ENCODE measurements at regions not wholly inside any gene's neighbourhood (a gene's known extent, or its start where the extent isn't known, plus 50 kb on each side); places are given as distances from the start of the nearest gene placed in this dataset.
"Not testable (repeated sequence)": the region's sequence is repeated elsewhere in the genome, so short reads cannot be mapped to it uniquely, and the experiment has no call there.

DNA sequence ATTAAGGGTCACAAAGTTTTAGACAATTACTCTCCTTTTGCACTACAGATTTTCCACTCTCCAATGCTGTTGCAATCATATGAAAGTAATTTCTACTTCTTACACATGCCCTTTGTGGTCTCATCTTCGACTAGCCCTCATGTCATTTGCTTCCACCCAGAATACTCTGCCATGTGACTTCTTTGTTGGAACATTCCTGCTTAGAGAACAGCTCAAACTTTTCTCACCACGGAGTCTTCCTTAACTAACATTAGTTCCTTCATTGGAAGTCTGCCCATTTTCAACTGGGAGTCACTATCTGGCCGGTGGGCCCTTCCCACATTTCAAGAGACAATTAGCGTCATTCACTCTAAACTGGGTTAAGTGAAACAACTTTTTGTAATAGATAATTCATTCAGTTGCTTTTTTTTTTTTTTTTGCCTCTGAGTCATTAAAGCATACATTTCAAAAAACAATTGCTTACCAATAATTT lies 142.6 kb upstream of the PALMD start:
- no peak overlapping the region for H3K27ac ChIP-seq
- intact Hi-C loops (cut with DNase I; ENCODE audit: low total_unique reads): no loop called here
- no peaks in the 10 kb centered on the region for H3K4me1 ChIP-seq
- no peaks in the 10 kb centered on the region for H3K27me3 ChIP-seq
- H3K36me3 ChIP-seq: no peaks in the 10 kb centered on the region
- TF ChIP-seq, protein P1, sequence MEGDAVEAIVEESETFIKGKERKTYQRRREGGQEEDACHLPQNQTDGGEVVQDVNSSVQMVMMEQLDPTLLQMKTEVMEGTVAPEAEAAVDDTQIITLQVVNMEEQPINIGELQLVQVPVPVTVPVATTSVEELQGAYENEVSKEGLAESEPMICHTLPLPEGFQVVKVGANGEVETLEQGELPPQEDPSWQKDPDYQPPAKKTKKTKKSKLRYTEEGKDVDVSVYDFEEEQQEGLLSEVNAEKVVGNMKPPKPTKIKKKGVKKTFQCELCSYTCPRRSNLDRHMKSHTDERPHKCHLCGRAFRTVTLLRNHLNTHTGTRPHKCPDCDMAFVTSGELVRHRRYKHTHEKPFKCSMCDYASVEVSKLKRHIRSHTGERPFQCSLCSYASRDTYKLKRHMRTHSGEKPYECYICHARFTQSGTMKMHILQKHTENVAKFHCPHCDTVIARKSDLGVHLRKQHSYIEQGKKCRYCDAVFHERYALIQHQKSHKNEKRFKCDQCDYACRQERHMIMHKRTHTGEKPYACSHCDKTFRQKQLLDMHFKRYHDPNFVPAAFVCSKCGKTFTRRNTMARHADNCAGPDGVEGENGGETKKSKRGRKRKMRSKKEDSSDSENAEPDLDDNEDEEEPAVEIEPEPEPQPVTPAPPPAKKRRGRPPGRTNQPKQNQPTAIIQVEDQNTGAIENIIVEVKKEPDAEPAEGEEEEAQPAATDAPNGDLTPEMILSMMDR (IDR thresholded peaks at IDR 0.05): no peak
- DNase-seq: no peak
- H3K4me3 ChIP-seq: no peak overlapping the region
- H3K9me3 ChIP-seq: no peaks in the 10 kb centered on the region

DNA sequence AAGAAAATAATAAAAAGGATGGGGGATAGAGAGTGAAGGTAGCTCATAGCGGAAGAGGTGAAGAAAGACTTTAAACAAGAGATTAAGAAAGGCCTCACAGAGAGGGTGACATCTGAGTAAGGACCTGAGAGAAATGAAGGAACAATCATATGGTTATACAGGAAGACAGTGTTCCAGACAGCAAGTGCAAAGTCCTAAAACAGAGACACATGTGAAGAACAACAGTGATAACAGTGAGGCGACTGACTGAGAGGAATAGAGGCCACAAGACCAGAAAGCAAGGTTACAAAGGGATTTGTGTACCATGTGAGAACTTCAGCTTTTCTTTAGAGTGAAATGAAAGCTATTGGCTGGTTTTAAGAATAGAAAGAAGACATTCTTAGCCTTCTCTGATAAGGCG lies 141.6 kb upstream of the PALMD start:
- H3K36me3 ChIP-seq: no peaks in the 10 kb centered on the region
- no peaks in the 10 kb centered on the region for H3K27me3 ChIP-seq
- H3K4me3 ChIP-seq: no peak overlapping the region
- no peaks in the 10 kb centered on the region for H3K4me1 ChIP-seq
- no peak for DNase-seq
- TF ChIP-seq, protein P1 (IDR thresholded peaks at IDR 0.05): no peak
- intact Hi-C loops (cut with DNase I; ENCODE audit: low total_unique reads): no loop called here
- H3K9me3 ChIP-seq: no peaks in the 10 kb centered on the region
- no peak overlapping the region for H3K27ac ChIP-seq

DNA sequence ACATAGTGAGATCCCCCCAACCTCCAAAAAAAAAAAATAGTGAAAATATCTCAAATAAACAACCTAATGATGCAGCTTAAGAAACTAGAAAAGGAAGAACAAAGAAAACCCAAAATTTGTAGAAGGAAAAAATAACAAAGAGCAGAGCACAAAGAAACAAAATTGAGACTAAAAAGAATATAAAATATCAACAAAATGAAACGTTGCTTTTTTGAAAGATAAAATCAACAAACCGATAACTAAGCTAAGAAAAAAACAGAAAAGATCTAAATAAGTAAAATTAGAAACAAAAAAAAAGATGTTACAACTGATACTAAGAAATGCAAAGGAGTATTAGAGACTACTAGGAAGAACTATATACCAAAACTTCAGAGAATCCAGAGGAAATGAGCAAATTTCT lies 139.3 kb upstream of the PALMD start:
- Histone ChIP-seq H3K36me3 (no peaks in the 10 kb centered on the region), H3K27me3 (no peaks in the 10 kb centered on the region), H3K4me1 (no peaks in the 10 kb centered on the region), H3K9me3 (no peaks in the 10 kb centered on the region), H3K27ac (no peak overlapping the region), H3K4me3 (no peak overlapping the region)
- DNase-seq: no peak
- intact Hi-C loops (cut with DNase I; ENCODE audit: low total_unique reads): no loop called here
- TF ChIP-seq, protein P1 (IDR thresholded peaks at IDR 0.05): no peak

DNA sequence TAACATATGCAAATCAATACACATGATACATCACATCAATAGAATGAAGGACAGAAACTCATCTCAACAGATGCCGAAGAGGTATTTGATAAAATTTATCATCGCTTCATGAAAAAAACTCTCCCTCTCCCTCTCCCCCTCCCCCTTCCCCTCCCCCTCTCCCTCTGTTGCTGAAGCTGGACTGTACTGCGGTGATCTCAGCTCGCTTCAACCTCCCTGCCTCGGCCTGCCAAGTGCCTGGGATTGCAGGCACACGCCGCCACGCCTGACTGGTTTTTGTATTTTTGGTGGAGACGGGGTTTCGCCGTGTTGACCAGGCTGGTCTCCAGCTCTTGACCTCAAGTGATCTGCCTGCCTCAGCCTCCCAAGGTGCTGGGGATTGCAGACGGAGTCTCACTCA lies 138.5 kb upstream of the PALMD start:
- intact Hi-C loops (cut with DNase I; ENCODE audit: low total_unique reads); DNase-seq; H3K4me1 ChIP-seq; H3K27ac ChIP-seq; H3K36me3 ChIP-seq; H3K4me3 ChIP-seq; H3K9me3 ChIP-seq; H3K27me3 ChIP-seq: not testable (repeated sequence)

DNA sequence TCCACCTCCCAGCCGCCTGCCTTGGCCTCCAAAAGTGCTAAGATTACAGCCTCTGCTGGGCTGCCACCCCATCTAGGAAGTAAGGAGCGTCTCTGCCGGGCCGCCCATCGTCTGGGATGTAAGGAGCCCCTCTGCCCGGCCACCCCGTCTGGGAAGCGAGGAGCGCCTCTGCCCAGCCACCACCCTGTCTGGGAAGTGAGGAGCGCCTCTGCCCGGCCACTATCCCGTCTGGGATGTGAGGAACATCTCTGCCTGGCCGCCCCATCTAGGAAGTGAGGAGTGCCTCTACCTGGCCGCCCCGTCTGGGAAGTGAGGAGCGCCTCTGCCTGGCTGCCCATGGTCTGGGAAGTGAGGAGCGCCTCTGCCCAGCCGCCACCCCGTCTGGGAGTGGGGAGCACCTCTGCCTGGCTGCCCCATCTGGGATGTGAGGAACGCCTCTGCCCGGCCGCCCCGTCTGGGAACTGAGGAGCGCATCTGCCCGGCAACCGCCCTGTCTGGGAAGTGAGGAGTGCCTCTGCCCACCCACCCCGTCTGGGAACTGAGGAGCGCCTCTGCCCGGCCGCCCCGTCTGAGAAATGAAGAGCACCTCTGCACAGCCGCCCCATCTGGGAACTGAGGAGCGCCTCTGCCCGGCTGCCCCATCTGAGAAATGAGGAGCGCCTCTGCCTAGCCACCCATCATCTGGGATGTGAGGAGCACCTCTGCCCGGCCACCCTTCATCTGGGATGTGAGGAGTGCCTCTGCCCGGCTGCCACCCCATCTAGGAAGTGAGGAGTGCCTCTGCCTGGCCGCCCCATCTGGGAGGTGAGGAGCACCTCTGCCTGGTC lies 137.8 kb upstream of the PALMD start:
- no peaks in the 10 kb centered on the region for H3K36me3 ChIP-seq
- TF ChIP-seq, protein P1 (IDR thresholded peaks at IDR 0.05): no peak
- no peaks in the 10 kb centered on the region for H3K9me3 ChIP-seq
- no peaks in the 10 kb centered on the region for H3K27me3 ChIP-seq
- DNase-seq: no peak
- H3K4me1 ChIP-seq: no peaks in the 10 kb centered on the region
- H3K27ac ChIP-seq: no peak overlapping the region
- intact Hi-C loops (cut with DNase I; ENCODE audit: low total_unique reads): no loop called here
- no peak overlapping the region for H3K4me3 ChIP-seq

DNA sequence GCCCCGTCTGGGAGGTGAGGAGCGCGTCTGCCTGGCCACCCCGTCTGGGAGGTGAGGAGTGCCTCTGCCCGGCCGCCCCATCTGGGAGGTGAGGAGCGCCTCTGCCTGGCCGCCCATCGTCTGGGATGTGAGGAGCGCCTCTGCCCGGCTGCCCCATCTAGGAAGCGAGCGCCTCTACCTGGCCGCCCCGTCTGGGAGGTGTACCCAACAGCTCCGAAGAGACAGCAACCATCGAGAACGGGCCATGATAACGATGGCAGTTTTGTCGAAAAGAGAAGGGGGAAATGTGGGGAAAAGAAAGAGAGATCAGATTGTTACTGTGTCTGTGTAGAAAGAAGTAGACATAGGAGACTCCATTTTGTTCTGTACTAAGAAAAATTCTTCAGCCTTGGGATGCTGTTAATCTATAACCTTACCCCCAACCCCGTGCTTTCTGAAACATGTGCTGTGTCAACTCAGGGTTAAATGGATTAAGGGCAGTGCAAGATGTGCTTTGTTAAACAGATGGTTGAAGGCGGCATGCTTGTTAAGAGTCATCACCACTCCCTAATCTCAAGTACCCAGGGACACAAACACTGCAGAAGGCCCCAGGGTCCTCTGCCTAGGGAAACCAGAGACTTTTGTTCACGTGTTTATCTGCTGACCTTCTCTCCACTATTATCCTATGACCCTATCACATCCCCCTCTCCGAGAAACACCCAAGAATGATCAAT lies 137.0 kb upstream of the PALMD start:
- H3K36me3 ChIP-seq; H3K4me3 ChIP-seq; H3K27ac ChIP-seq; intact Hi-C loops (cut with DNase I; ENCODE audit: low total_unique reads); H3K4me1 ChIP-seq; H3K27me3 ChIP-seq; H3K9me3 ChIP-seq; DNase-seq: not testable (repeated sequence)

DNA sequence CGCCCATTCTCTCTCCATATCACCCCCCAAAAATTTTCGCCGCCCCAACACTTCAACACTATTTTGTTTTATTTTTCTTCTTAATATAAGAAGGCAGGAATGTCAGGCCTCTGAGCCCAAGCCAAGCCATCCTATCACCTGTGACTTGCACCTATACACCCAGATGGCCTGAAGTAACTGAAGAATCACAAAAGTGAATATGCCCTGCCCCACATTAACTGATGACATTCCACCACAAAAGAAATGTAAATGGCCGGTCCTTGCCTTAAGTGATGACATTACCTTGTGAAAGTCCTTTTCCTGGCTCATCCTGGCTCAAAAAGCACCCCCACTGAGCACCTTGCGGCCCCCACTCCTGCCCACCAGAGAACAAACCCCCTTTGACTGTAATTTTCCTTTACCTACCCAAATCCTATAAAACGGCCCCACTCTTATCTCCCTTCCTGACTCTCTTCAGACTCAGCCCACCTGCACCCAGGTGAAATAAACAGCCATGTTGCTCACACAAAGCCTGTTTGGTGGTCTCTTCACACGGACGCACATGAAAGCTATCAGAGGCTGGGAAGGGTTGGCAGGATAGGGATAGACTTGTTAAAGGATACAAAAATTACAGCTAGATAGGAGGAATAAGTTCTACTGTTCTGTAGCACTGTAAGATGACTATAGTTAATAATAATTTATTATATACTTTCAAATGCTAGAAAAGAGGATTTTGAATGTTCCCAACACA lies 130.9 kb upstream of the PALMD start:
- H3K4me3 ChIP-seq; H3K27me3 ChIP-seq; DNase-seq; H3K4me1 ChIP-seq; H3K27ac ChIP-seq; H3K36me3 ChIP-seq; H3K9me3 ChIP-seq; intact Hi-C loops (cut with DNase I; ENCODE audit: low total_unique reads): not testable (repeated sequence)

All from tibial artery (tissue), 4 donors.